ENCODE measurements at regions not wholly inside any gene's neighbourhood (a gene's known extent, or its start where the extent isn't known, plus 50 kb on each side); places are given as distances from the start of the nearest gene placed in this dataset.

DNA sequence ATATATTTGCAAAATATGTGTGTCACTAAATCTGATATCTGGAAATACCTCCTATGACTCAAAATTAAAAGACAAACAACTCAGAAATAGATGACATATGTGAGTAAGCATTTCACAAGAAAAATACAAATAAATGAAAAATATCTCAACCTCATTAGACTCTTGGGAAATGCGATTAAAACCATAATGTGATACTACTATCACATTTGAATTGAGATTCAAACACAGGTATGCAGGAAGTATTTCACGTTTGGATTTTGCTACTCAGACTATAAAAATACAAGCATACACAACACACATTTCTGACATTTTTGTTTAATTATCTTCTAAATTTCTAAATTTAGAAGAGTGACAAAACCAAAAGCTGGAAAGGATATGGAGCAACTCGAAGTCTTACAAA, 811.9 kb upstream of the LRRC4C start:
- CTCF ChIA-PET = no interaction called here
- no peak for DNase-seq (ENCODE audit: low read depth, low spot score)

DNA sequence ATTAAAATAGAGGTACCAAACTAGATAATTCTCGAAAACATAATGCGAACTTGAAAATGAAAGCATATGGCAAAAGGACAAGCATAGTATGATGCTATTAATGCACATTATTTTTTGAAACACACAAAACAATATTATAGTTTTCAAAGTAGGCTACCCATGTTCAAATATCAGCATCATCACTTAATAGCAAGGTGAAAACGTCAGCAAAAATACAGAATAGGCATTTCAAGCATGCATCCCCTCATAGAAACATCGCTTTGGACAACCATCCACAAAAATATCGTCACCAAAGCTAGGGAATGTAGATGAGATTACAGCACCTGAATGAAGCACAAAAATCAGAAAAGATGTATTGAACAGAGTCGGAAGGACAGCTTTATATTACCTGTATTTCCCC, 814.5 kb upstream of the LRRC4C start:
- no peak for DNase-seq (ENCODE audit: low read depth, low spot score)
- H3K4me3 ChIP-seq (ENCODE audit: low read depth, low read length) = no peak overlapping the region
- POLR2A ChIA-PET = no interaction called here
- TF ChIP-seq, protein P1, sequence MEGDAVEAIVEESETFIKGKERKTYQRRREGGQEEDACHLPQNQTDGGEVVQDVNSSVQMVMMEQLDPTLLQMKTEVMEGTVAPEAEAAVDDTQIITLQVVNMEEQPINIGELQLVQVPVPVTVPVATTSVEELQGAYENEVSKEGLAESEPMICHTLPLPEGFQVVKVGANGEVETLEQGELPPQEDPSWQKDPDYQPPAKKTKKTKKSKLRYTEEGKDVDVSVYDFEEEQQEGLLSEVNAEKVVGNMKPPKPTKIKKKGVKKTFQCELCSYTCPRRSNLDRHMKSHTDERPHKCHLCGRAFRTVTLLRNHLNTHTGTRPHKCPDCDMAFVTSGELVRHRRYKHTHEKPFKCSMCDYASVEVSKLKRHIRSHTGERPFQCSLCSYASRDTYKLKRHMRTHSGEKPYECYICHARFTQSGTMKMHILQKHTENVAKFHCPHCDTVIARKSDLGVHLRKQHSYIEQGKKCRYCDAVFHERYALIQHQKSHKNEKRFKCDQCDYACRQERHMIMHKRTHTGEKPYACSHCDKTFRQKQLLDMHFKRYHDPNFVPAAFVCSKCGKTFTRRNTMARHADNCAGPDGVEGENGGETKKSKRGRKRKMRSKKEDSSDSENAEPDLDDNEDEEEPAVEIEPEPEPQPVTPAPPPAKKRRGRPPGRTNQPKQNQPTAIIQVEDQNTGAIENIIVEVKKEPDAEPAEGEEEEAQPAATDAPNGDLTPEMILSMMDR (IDR thresholded peaks at IDR 0.05; ENCODE audit: insufficient read depth, low read length, missing control alignments) = no peak
- CTCF ChIA-PET = no interaction called here

More for the DNA sequence above, 811.9 kb upstream of the LRRC4C start:
- TF ChIP-seq, protein P1 (IDR thresholded peaks at IDR 0.05; ENCODE audit: insufficient read depth, low read length, missing control alignments) = no peak
- no peak overlapping the region for H3K4me3 ChIP-seq (ENCODE audit: low read depth, low read length)
- POLR2A ChIA-PET = no interaction called here

DNA sequence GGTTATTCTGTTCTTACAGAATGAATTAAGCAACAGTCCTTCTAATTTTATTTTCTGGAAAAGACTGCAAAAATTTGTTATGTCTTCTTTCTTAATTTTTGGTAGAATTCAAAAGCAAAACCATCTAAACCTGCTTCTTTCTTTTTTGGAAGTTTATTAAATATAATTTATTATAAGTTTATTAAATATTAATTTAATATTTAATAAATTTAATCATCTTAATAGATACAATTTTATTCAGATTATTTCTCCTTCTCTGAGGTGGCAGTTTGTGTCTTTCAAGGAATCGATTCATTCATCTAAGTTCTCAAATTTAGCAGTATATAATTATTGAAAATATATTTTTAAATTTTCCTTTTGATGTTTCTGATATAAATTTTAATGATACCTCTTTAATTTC, 837.5 kb upstream of the LRRC4C start:
- TF ChIP-seq, protein P1 (IDR thresholded peaks at IDR 0.05; ENCODE audit: insufficient read depth, low read length, missing control alignments) = no peak
- H3K4me3 ChIP-seq (ENCODE audit: low read depth, low read length) = no peak overlapping the region
- POLR2A ChIA-PET = no interaction called here
- no peak for DNase-seq (ENCODE audit: low read depth, low spot score)
- CTCF ChIA-PET = no interaction called here

DNA sequence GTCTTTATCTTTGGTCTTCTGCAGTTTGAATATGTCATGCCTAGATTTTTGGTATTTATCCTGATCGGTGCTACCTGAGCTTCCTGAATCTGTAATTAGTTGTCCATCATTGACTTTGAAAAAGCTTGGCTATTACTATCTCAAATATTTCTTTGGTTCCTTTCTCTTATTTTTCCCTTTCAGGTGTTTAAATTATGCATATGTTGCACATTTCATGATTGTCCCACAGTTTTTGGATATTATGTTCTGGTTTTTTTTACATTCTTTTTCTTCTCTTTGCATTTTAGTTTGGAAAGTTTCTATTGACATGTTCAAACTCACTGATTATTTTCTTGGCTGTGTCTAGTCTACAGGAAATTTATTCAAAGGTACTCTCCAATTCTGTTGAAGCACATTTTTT, 840.3 kb upstream of the LRRC4C start:
- POLR2A ChIA-PET = no interaction called here
- no peak for DNase-seq (ENCODE audit: low read depth, low spot score)
- H3K4me3 ChIP-seq (ENCODE audit: low read depth, low read length) = no peak overlapping the region
- TF ChIP-seq, protein P1 (IDR thresholded peaks at IDR 0.05; ENCODE audit: insufficient read depth, low read length, missing control alignments) = no peak
- CTCF ChIA-PET = no interaction called here

DNA sequence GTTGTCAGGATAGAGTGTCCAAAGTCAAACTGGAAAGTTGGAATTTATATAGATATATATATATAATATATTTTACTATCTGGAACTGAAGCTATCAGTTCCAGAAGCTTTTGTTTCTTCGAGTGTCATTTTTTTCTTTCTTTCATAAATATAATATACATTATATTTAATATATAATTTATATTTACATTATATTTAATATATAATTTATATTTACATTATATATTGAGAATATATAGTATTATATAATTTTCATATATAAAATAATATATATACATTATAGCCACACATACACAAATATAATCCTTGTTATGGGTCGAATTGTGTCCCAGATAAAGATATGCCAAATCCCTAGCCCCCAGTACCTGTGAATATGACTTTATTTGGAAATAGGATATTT, 842.3 kb upstream of the LRRC4C start:
- no peak for DNase-seq (ENCODE audit: low read depth, low spot score)
- no peak overlapping the region for H3K4me3 ChIP-seq (ENCODE audit: low read depth, low read length)
- POLR2A ChIA-PET = no interaction called here
- CTCF ChIA-PET = no interaction called here
- TF ChIP-seq, protein P1 (IDR thresholded peaks at IDR 0.05; ENCODE audit: insufficient read depth, low read length, missing control alignments) = no peak

DNA sequence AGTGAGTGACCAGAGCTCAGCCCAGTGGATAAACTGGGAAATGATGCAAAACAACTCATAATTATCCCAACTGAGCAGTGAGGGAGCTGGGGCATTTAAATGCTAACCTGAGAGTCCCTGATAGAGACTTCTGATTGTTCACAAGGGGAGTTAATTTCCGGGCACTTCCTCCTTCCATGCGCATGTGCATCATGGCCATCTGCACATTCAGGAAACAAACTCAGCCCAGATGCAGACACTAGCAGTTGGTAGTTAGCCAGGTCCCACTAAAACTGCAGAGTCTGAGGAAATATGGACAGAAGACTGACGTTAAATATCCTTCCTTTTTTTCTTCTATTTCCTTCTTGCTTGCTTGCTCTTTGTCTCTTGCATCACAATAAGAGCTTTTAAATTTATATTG, 852.1 kb upstream of the LRRC4C start:
- TF ChIP-seq, protein P1 (IDR thresholded peaks at IDR 0.05; ENCODE audit: insufficient read depth, low read length, missing control alignments) = no peak
- no peak overlapping the region for H3K4me3 ChIP-seq (ENCODE audit: low read depth, low read length)
- ChIA-PET CTCF (no interaction called here), POLR2A (no interaction called here)
- no peak for DNase-seq (ENCODE audit: low read depth, low spot score)

All from AG04449 (cell line).